HUES6 (cell line): ENCODE measurements at regions not wholly inside any gene's neighbourhood (a gene's known extent, or its start where the extent isn't known, plus 50 kb on each side); places are given as distances from the start of the nearest gene placed in this dataset.
"Not testable (repeated sequence)": the region's sequence is repeated elsewhere in the genome, so short reads cannot be mapped to it uniquely, and the experiment has no call there.

Experiments
- H3K27ac ChIP-seq: 2 replicates; pipeline ENCODE4 v1.7.0; 2013; ENCODE audit warnings: low read depth, mild to moderate bottlenecking, low read length, inconsistent platforms
- H3K27me3 ChIP-seq: 2 replicates; pipeline ENCODE4 v1.6.1; 2013; ENCODE audit warnings: low read length; ENCODE audit not compliant: control insufficient read depth, insufficient read depth
- H3K36me3 ChIP-seq: 2 replicates; pipeline ENCODE4 v1.6.1; 2013; ENCODE audit warnings: low read length; ENCODE audit not compliant: control insufficient read depth, insufficient read depth
- H3K4me1 ChIP-seq: 2 replicates; pipeline ENCODE4 v1.6.1; 2013; ENCODE audit warnings: low read length; ENCODE audit not compliant: control insufficient read depth, insufficient read depth
- H3K4me3 ChIP-seq: 2 replicates; pipeline ENCODE4 v1.5.1; 2013; ENCODE audit warnings: low read depth, low read length
- H3K9ac ChIP-seq: one replicate; pipeline ENCODE4 v1.6.1; 2013; ENCODE audit warnings: mild to moderate bottlenecking, low read length
- H3K9me3 ChIP-seq: 2 replicates; pipeline ENCODE4 v1.6.1; 2013; ENCODE audit warnings: low read depth, low read length; ENCODE audit not compliant: control insufficient read depth, insufficient read depth

- no peak overlapping the region for H3K4me3 ChIP-seq
- 0 out of 2 replicates have a peak, but pooled peaks cover 2% of the 10 kb centered on the region for H3K27me3 ChIP-seq
- no peaks in the 10 kb centered on the region for H3K9me3 ChIP-seq
- peaks cover 17% of the 10 kb centered on the region for H3K4me1 ChIP-seq
- no peak overlapping the region for H3K27ac ChIP-seq
- no peak overlapping the region for H3K9ac ChIP-seq
- H3K36me3 ChIP-seq = no peaks in the 10 kb centered on the region
These were observed 200.5 kb upstream of the SFSWAP start for GRCh38 chr12:131510431-131510830.

- Histone ChIP-seq H3K27me3 (0 out of 2 replicates have a peak, but pooled peaks cover 2% of the 10 kb centered on the region), H3K4me1 (peaks cover 17% of the 10 kb centered on the region), H3K9me3 (peaks cover 1% of the 10 kb centered on the region; the same call in 1 of the 2 replicates), H3K9ac (no peak overlapping the region), H3K27ac (no peak overlapping the region), H3K4me3 (no peak overlapping the region), H3K36me3 (no peaks in the 10 kb centered on the region)
These were observed 199.5 kb upstream of the SFSWAP start for GRCh38 chr12:131511391-131511802.

GRCh38 chr12:131511803-131512561 is 198.9 kb upstream of the SFSWAP start:
- H3K27ac ChIP-seq = no peak overlapping the region
- no peak overlapping the region for H3K4me3 ChIP-seq
- 0 out of 2 replicates have a peak, but pooled peaks cover 2% of the 10 kb centered on the region for H3K27me3 ChIP-seq
- H3K4me1 ChIP-seq = peaks cover 17% of the 10 kb centered on the region
- no peak overlapping the region for H3K9ac ChIP-seq
- peaks cover 3% of the 10 kb centered on the region; the same call in 1 of the 2 replicates for H3K9me3 ChIP-seq
- no peaks in the 10 kb centered on the region for H3K36me3 ChIP-seq

- H3K4me1 ChIP-seq = peaks cover 17% of the 10 kb centered on the region
- H3K9ac ChIP-seq = no peak overlapping the region
- no peak overlapping the region for H3K4me3 ChIP-seq
- H3K9me3 ChIP-seq = peaks cover 6% of the 10 kb centered on the region; the same call in 1 of the 2 replicates
- H3K27me3 ChIP-seq = no peaks in the 10 kb centered on the region
- H3K36me3 ChIP-seq = no peaks in the 10 kb centered on the region
- no peak overlapping the region for H3K27ac ChIP-seq
These were observed 197.3 kb upstream of the SFSWAP start for GRCh38 chr12:131513606-131514005.

- not testable (repeated sequence) for H3K4me3 ChIP-seq, H3K4me1 ChIP-seq, H3K27me3 ChIP-seq, H3K9me3 ChIP-seq, H3K36me3 ChIP-seq, H3K9ac ChIP-seq, H3K27ac ChIP-seq
These were observed 190.3 kb upstream of the SFSWAP start for GRCh38 chr12:131520553-131520952.

- Histone ChIP-seq H3K27ac (no peak overlapping the region), H3K9ac (no peak overlapping the region), H3K4me3 (no peak overlapping the region), H3K9me3 (peaks cover 5% of the 10 kb centered on the region; the same call in 1 of the 2 replicates), H3K27me3 (no peaks in the 10 kb centered on the region; the same call in 1 of the 2 replicates), H3K4me1 (no peaks in the 10 kb centered on the region), H3K36me3 (no peaks in the 10 kb centered on the region)
These were observed 189.6 kb upstream of the SFSWAP start for GRCh38 chr12:131521326-131521725.

GRCh38 chr12:131525795-131526508 is 184.9 kb upstream of the SFSWAP start:
- H3K4me3 ChIP-seq = no peak overlapping the region
- no peaks in the 10 kb centered on the region; the same call in 1 of the 2 replicates for H3K27me3 ChIP-seq
- H3K36me3 ChIP-seq = no peaks in the 10 kb centered on the region
- no peak overlapping the region for H3K9ac ChIP-seq
- H3K9me3 ChIP-seq = no peaks in the 10 kb centered on the region
- no peak overlapping the region for H3K27ac ChIP-seq
- H3K4me1 ChIP-seq = no peaks in the 10 kb centered on the region

- no peak overlapping the region for H3K4me3 ChIP-seq
- H3K27ac ChIP-seq = no peak overlapping the region
- H3K9ac ChIP-seq = no peak overlapping the region
- H3K4me1 ChIP-seq = no peaks in the 10 kb centered on the region
- no peaks in the 10 kb centered on the region; the same call in 1 of the 2 replicates for H3K27me3 ChIP-seq
- no peaks in the 10 kb centered on the region for H3K36me3 ChIP-seq
- H3K9me3 ChIP-seq = no peaks in the 10 kb centered on the region
These were observed 183.8 kb upstream of the SFSWAP start for GRCh38 chr12:131527092-131527491.

- H3K9ac ChIP-seq = no peak overlapping the region
- H3K4me1 ChIP-seq = no peaks in the 10 kb centered on the region
- peaks cover under 1% of the 10 kb centered on the region; the same call in 1 of the 2 replicates for H3K27me3 ChIP-seq
- no peaks in the 10 kb centered on the region for H3K36me3 ChIP-seq
- H3K9me3 ChIP-seq = no peaks in the 10 kb centered on the region
- H3K4me3 ChIP-seq = no peak overlapping the region
- H3K27ac ChIP-seq = no peak overlapping the region
These were observed 183.2 kb upstream of the SFSWAP start for GRCh38 chr12:131527736-131528135.

- H3K36me3 ChIP-seq = no peaks in the 10 kb centered on the region
- H3K27me3 ChIP-seq = peaks cover 4% of the 10 kb centered on the region; the same call in 1 of the 2 replicates
- H3K4me3 ChIP-seq = no peak overlapping the region
- no peak overlapping the region for H3K9ac ChIP-seq
- no peaks in the 10 kb centered on the region for H3K4me1 ChIP-seq
- H3K9me3 ChIP-seq = no peaks in the 10 kb centered on the region
- H3K27ac ChIP-seq = no peak overlapping the region
These were observed 182.7 kb upstream of the SFSWAP start for GRCh38 chr12:131528144-131528543.

GRCh38 chr12:131528667-131529066 is 182.2 kb upstream of the SFSWAP start:
- no peak overlapping the region for H3K27ac ChIP-seq
- H3K27me3 ChIP-seq = peaks cover 4% of the 10 kb centered on the region; the same call in 1 of the 2 replicates
- H3K4me3 ChIP-seq = no peak overlapping the region
- no peaks in the 10 kb centered on the region for H3K4me1 ChIP-seq
- H3K36me3 ChIP-seq = no peaks in the 10 kb centered on the region
- no peaks in the 10 kb centered on the region for H3K9me3 ChIP-seq
- no peak overlapping the region for H3K9ac ChIP-seq
